SK-N-SH (cell line): ENCODE measurements at regions not wholly inside any gene's neighbourhood (a gene's known extent, or its start where the extent isn't known, plus 50 kb on each side); places are given as distances from the start of the nearest gene placed in this dataset.
"Not testable (repeated sequence)": the region's sequence is repeated elsewhere in the genome, so short reads cannot be mapped to it uniquely, and the experiment has no call there.

Experiments
- GABPA ChIP-seq: IDR thresholded peaks from 2 replicates; pipeline ENCODE4 v1.4.0; 2012; ENCODE audit warnings: low read depth, mild to moderate bottlenecking
- YY1 ChIP-seq: IDR thresholded peaks from 2 replicates; pipeline ENCODE4 v1.4.0; 2012; ENCODE audit warnings: low read depth, mild to moderate bottlenecking
- TF ChIP-seq, protein P1 (sequence below): fragments of 200-600 bp; sonication (generic); IDR thresholded peaks from 2 replicates; pipeline ENCODE4 v1.6.1; 2017; ENCODE audit warnings: antibody characterized with exemption, mild to moderate bottlenecking, moderate library complexity

DNA sequence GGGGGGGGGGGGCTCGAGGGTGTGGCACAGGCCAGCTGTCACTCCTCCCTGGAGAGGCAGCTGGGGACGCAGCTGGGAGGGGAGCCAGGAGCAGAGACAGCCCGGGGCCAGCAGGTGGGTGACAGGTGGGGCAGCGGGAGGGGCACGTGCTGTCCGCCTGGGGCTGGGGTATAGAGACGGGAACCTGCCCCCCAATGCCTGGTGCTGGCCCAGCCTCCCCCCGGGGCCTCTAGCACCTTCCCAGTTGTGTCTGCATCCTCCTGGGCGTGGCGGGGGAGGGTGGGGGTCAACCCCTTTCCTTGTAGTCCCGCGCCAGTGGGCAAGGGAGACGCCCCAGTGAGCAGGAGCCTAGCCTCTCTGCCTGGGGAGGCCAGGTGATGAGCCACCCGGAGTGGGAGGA lies 892.6 kb downstream of the RPIA start:
- TF ChIP-seq, protein P1, sequence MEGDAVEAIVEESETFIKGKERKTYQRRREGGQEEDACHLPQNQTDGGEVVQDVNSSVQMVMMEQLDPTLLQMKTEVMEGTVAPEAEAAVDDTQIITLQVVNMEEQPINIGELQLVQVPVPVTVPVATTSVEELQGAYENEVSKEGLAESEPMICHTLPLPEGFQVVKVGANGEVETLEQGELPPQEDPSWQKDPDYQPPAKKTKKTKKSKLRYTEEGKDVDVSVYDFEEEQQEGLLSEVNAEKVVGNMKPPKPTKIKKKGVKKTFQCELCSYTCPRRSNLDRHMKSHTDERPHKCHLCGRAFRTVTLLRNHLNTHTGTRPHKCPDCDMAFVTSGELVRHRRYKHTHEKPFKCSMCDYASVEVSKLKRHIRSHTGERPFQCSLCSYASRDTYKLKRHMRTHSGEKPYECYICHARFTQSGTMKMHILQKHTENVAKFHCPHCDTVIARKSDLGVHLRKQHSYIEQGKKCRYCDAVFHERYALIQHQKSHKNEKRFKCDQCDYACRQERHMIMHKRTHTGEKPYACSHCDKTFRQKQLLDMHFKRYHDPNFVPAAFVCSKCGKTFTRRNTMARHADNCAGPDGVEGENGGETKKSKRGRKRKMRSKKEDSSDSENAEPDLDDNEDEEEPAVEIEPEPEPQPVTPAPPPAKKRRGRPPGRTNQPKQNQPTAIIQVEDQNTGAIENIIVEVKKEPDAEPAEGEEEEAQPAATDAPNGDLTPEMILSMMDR, result not testable (repeated sequence)
- TF ChIP-seq YY1, GABPA: not testable (repeated sequence)
